Non-pigmented ciliary epithelial cell (primary cell): ENCODE measurements at regions not wholly inside any gene's neighbourhood (a gene's known extent, or its start where the extent isn't known, plus 50 kb on each side); places are given as distances from the start of the nearest gene placed in this dataset.

Experiments used
- DNase-seq: peaks from one replicate; pipeline ENCODE4 v3.0.0-alpha.2; 2010; ENCODE audit warnings: low read depth

GRCh38 chr12:46449316-46449715, 76.7 kb upstream of the SLC38A2 start:
- no peak for DNase-seq

DNA sequence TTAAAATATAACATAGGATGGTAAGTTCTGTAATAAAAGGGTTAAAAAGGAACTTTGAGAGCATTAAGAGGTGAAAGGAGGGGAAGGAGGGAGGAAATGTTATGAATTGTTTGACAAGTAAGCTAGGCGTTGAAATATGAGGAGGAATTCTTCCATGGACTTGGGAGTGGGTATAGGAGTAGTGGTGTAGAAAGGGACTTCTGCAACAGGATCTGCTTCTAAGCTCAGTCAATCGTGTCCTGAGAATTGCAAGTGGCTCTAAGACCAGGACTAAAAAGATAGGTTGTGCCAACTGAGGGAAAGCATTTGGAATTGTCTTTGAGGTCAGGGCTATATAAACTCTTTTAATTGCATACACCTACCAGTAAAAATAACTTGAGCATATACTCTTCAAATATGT, 74.1 kb upstream of the SLC38A2 start:
- no peak for DNase-seq

DNA sequence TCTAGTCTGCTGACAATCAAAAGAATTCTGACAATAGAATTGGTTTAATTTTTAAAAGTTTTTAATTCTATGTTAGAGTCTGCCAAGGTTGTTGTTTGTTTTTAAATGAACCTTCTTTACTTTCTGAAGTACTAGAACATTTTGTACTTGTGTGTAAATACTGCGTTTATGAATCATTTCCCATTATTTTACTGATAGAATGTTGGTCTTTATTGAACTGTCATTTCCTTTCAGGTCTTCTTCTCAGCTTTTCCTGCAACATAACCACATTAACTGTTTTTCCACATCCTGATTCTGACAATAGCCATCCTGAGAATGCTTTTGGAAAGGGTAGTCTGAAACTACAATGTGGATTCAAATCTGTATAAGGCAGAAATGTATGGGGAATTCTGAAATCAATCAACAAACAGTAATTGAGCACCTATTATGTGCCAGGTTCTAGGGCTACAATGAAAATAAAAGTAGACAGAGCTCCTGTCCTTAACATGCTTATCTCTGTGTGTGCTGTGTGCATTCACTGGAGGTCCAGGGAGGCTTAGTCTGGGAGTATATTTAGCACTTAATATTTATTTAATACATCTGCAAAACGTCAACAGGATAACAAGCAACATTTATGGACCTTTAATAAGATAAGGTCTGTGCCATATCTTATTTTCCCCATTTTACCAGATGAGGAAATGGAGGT, 73.1 kb upstream of the SLC38A2 start:
- no peak for DNase-seq

- DNase-seq = no peak
Measured at GRCh38 chr12:46445093-46445492, 72.5 kb upstream of the SLC38A2 start.

GRCh38 chr12:46443594-46444263, 71.2 kb upstream of the SLC38A2 start:
- DNase-seq = no peak

DNA sequence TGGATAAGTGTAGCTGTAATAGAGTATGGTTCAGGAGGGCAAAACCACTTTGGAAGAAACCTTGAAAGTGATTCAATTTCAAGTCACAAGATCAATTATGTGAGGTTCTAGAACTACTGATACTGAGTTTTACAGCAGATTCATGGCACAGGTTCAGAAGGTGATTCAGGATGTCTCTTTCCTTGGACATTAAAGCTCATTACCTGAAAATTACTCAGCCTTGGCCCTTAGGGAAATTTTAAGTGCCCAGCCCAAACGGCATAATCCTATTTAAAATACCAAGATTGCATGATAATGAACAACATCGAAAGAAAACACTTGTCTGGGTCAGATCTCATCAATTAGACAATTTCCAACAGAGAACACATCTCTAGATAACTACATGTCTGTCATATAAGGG, 70.2 kb upstream of the SLC38A2 start:
- DNase-seq = no peak

GRCh38 chr12:46442239-46442638, 69.7 kb upstream of the SLC38A2 start:
- DNase-seq = no peak

DNA sequence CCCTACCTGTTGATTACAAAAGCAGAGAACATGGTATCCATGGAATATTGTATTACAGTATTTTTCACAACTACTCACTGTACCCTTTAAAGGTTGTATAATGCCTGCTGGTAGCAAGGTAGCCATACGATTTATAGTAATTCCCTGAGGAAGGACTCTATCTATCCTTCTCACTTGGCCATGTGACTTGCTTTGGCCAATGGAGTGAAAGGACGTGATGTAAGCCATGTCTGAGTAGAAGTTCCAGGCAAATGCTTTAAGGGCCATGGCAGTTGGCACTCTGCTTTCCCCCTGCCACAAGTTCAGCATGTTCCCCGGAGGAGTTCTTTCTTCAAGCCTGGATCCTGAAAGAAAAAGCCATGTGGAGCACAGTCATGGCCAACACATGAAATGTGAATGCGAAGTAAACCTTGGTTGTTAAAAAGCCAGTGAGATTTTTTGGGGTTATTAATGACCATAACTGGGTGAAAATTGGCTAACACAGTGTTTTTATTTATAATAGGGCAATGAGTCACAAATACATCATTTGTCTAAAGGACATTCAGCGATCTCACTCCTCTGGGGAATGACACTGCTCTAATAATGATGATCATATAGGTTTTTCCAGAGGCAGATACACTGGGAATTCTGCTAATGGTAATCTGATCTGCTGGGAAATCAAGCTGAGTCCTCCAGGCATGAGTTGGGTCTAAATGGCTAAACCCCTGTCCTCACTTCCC, 67.4 kb upstream of the SLC38A2 start:
- no peak for DNase-seq

- DNase-seq = no peak
Measured at GRCh38 chr12:46438719-46439319, 66.2 kb upstream of the SLC38A2 start.

- DNase-seq = no peak
Measured at GRCh38 chr12:46438256-46438655, 65.7 kb upstream of the SLC38A2 start.

- DNase-seq = no peak
Measured at GRCh38 chr12:46437469-46437868, 64.9 kb upstream of the SLC38A2 start.

- no peak for DNase-seq
Measured at GRCh38 chr12:46436747-46437146, 64.2 kb upstream of the SLC38A2 start.

DNA sequence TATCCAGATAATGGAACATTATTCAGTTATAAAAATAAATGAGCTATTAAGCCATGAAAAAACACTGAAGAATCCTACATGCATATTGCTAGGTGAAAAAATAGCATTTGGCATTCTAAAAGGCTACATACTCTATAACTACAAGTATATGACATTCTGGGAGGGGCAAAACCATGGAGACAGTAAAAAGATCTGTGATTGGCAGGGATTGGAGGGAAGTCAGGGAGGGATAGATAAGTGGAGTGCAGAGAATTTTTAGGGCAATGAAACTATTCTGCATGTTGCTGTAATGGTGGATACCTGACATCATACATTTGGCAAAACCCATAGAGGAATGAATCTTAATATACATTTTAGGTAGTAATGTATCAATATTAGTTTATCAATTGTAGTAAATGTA, 63.1 kb upstream of the SLC38A2 start:
- DNase-seq = no peak

DNA sequence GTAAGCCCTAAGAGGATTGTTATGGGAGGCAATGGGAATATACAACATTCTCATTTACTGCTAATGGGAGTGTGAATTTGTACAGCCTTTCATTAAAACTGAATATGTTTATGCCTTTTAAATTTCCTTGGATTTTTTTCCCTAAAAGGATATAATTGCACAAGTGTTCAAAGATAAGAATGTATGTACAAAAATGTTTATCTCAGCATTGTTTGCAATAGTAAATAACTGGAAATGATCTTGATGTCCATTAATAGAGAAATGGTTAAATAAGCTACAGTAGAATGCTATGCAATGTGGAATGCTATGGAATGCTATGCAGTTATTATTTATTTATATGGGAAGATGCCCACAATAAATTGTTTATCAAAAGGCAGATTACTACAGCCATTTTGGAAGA, 62.5 kb upstream of the SLC38A2 start:
- DNase-seq = no peak

GRCh38 chr12:46433829-46434228, 61.3 kb upstream of the SLC38A2 start:
- no peak for DNase-seq

DNA sequence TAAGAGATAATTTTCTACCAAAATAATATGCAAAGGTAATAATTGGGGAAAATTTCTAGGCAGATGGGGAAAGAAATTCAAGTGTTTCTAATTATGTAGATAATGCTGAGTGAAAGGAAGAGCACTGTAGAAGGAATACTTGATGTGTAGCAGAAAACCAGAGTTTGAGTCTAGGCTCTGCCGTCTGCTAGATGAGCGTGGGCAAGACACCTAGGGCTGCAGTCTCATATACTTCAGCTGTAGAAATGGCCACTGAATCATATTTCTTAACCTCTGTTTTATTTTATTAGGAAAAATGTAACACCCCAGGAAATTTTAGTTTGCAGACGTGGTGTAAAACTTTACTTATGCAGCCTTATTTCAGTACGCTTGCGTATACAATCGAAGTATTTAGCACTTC, 59.8 kb upstream of the SLC38A2 start:
- DNase-seq = no peak

- DNase-seq = peak; percentile 88
Measured at GRCh38 chr12:46430340-46430948, 57.9 kb upstream of the SLC38A2 start.
